SK-N-SH (cell line): ENCODE measurements at regions not wholly inside any gene's neighbourhood (a gene's known extent, or its start where the extent isn't known, plus 50 kb on each side); places are given as distances from the start of the nearest gene placed in this dataset.

ENCODE experiments used
- CTCF ChIA-PET: fragments of 300-600, 350-600 bp; formaldehyde crosslinking; extraction: SDS; loops from one replicate; lab custom pipeline; 2021; lab: Yijun Ruan, JAX
- POLR2A ChIA-PET: fragments of 350-600 bp; sonication (Branson Sonifier 250); formaldehyde crosslinking; extraction: SDS; loops from one replicate; lab custom pipeline; 2020; ENCODE audit warnings: antibody characterized with exemption, inconsistent platforms; lab: Yijun Ruan, JAX
- DNase-seq: peaks from one replicate; pipeline ENCODE4 v3.0.0; 2012
- H2AFZ ChIP-seq: fragments of 200-600 bp; sonication (generic); 2 replicates; pipeline ENCODE4 v1.8.1; 2016; ENCODE audit warnings: antibody characterized with exemption, mild to moderate bottlenecking, low read depth
- H3F3A ChIP-seq: fragments of 200-600 bp; sonication (generic); replicated peaks from 2 replicates; pipeline ENCODE3; 2016; ENCODE audit warnings: antibody characterized with exemption, mild to moderate bottlenecking; ENCODE audit not compliant: insufficient read depth
- H3K27ac ChIP-seq, 2 experiments: fragments of 200-500 bp in 1 of 2; fragments of 200-600 bp in 1 of 2; sonication (Bioruptor generic) in 1 of 2; sonication (generic), shearing (Covaris generic) in 1 of 2; 2 replicates each; pipeline versions ENCODE4 v1.5.1 to v1.6.1; 2014 to 2016; ENCODE audit warnings: low read depth in 2 of 2, inconsistent platforms in 1 of 2, low read length in 1 of 2, mild to moderate bottlenecking in 1 of 2, mixed read lengths in 1 of 2
- H3K27me3 ChIP-seq: fragments of 200-600 bp; sonication (generic), shearing (Covaris generic); 2 replicates; pipeline ENCODE4 v1.6.1; 2016; ENCODE audit warnings: mixed run types; ENCODE audit not compliant: insufficient read depth
- H3K36me3 ChIP-seq, 2 experiments: fragments of 200-500 bp in 1 of 2; fragments of 200-600 bp in 1 of 2; sonication (Bioruptor generic) in 1 of 2; sonication (generic) in 1 of 2; replicated peaks in 1 of 2; 2 replicates each; pipeline versions ENCODE3 to v1.5.1; 2014 to 2016; ENCODE audit warnings: low read length in 1 of 2, mild to moderate bottlenecking in 1 of 2; ENCODE audit not compliant: insufficient read depth in 2 of 2, control insufficient read depth in 1 of 2
- H3K4me1 ChIP-seq, 2 experiments: fragments of 200-500 bp in 1 of 2; fragments of 200-600 bp in 1 of 2; sonication (Bioruptor generic) in 1 of 2; sonication (generic), shearing (Covaris generic) in 1 of 2; 2 replicates each; pipeline versions ENCODE4 v1.5.1 to v1.6.1; 2014 to 2016; ENCODE audit warnings: low read depth in 1 of 2, low read length in 1 of 2, mixed run types in 1 of 2; ENCODE audit not compliant: insufficient read depth in 2 of 2, control insufficient read depth in 1 of 2
- H3K4me2 ChIP-seq: fragments of 200-600 bp; sonication (generic), shearing (Covaris generic); 2 replicates; pipeline ENCODE4 v1.6.1; 2017; ENCODE audit warnings: mixed run types
- H3K4me3 ChIP-seq, 2 experiments: fragments of 200-500 bp in 1 of 2; fragments of 200-600 bp in 1 of 2; sonication (Bioruptor generic) in 1 of 2; sonication (generic), shearing (Covaris generic) in 1 of 2; 2 replicates each; pipeline versions ENCODE4 v1.5.1 to v1.8.1; 2014 to 2016; ENCODE audit warnings: low read depth in 2 of 2, inconsistent platforms in 1 of 2, low read length in 1 of 2, mild to moderate bottlenecking in 1 of 2, mixed read lengths in 1 of 2, moderate library complexity in 1 of 2
- H3K79me2 ChIP-seq: fragments of 200-600 bp; sonication (generic); 2 replicates; pipeline ENCODE4 v1.8.1; 2017; ENCODE audit warnings: mild to moderate bottlenecking; ENCODE audit not compliant: insufficient read depth
- H3K9ac ChIP-seq: fragments of 200-600 bp; sonication (generic); 2 replicates; pipeline ENCODE4 v1.6.1; 2017; ENCODE audit warnings: mixed run types
- H3K9me2 ChIP-seq: fragments of 200-600 bp; sonication (generic); 2 replicates; pipeline ENCODE4 v1.6.1; 2017; ENCODE audit warnings: mixed run types
- H3K9me3 ChIP-seq: fragments of 200-600 bp; sonication (generic); 2 replicates; pipeline ENCODE4 v1.6.1; 2017; ENCODE audit warnings: mixed run types, mild to moderate bottlenecking, moderate library complexity
- H4K20me1 ChIP-seq: fragments of 200-600 bp; sonication (generic); 2 replicates; pipeline ENCODE4 v1.6.1; 2017; ENCODE audit warnings: mild to moderate bottlenecking, mixed run types; ENCODE audit not compliant: insufficient read depth
- CHD2 ChIP-seq: fragments of 150-350 bp; IDR thresholded peaks from 2 replicates; pipeline ENCODE4 v1.6.1; 2018; ENCODE audit warnings: low read length; ENCODE audit not compliant: partially characterized antibody
- ELF1 ChIP-seq: IDR thresholded peaks from 2 replicates; pipeline ENCODE4 v1.4.0; 2012
- EP300 ChIP-seq, 2 experiments: IDR thresholded peaks; 2 replicates each; pipeline versions ENCODE4 v1.4.0 to v1.6.1; 2012; ENCODE audit warnings: borderline replicate concordance in 1 of 2, low read depth in 1 of 2, low read length in 1 of 2
- FOSL2 ChIP-seq: IDR thresholded peaks from 2 replicates; pipeline ENCODE4 v1.4.0; 2012; ENCODE audit warnings: low read depth, mild to moderate bottlenecking, moderate library complexity, borderline replicate concordance
- FOXJ3 ChIP-seq: sonication (generic); formaldehyde crosslinking; IDR thresholded peaks from 2 replicates; pipeline ENCODE4 v1.5.1; 2020; ENCODE audit warnings: mild to moderate bottlenecking, missing genetic modification reagents
- GABPA ChIP-seq: IDR thresholded peaks from 2 replicates; pipeline ENCODE4 v1.4.0; 2012; ENCODE audit warnings: low read depth, mild to moderate bottlenecking
- GATA2 ChIP-seq: sonication (generic); formaldehyde crosslinking; IDR thresholded peaks from 2 replicates; pipeline ENCODE4 v1.5.0; 2020; ENCODE audit warnings: mild to moderate bottlenecking, missing genetic modification reagents
- JUND ChIP-seq: IDR thresholded peaks from 2 replicates; pipeline ENCODE4 v1.4.0; 2012
- MXI1 ChIP-seq: IDR thresholded peaks from 2 replicates; pipeline ENCODE4 v1.6.1; 2012; ENCODE audit warnings: mild to moderate bottlenecking, low read depth, low read length, improper control_type of control experiment
- NRF1 ChIP-seq: IDR thresholded peaks from 2 replicates; pipeline ENCODE4 v1.6.1; 2012; ENCODE audit warnings: low read depth, mild to moderate bottlenecking, low read length
- POLR2AphosphoS5 ChIP-seq: IDR thresholded peaks from 2 replicates; pipeline ENCODE4 v1.6.1; 2012; ENCODE audit warnings: low read depth, low read length
- RAD21 ChIP-seq: IDR thresholded peaks from 2 replicates; pipeline ENCODE4 v1.6.1; 2012; ENCODE audit warnings: mild to moderate bottlenecking, low read length
- RCOR1 ChIP-seq: fragments of 150-350 bp; IDR thresholded peaks from 2 replicates; pipeline ENCODE4 v1.6.1; 2017; ENCODE audit warnings: antibody characterized with exemption, low read length
- RXRA ChIP-seq: IDR thresholded peaks from 2 replicates; pipeline ENCODE4 v1.4.0; 2012; ENCODE audit warnings: low read depth, mild to moderate bottlenecking, borderline replicate concordance
- TAF1 ChIP-seq: IDR thresholded peaks from 2 replicates; pipeline ENCODE4 v1.6.1; 2012; ENCODE audit warnings: low read depth, mild to moderate bottlenecking, low read length, moderate library complexity, borderline replicate concordance
- TCF12 ChIP-seq: IDR thresholded peaks from 2 replicates; pipeline ENCODE4 v1.4.0; 2012
- TEAD4 ChIP-seq: IDR thresholded peaks from 2 replicates; pipeline ENCODE4 v1.4.0; 2012; ENCODE audit warnings: mild to moderate bottlenecking, borderline replicate concordance; ENCODE audit not compliant: insufficient read depth
- YY1 ChIP-seq: IDR thresholded peaks from 2 replicates; pipeline ENCODE4 v1.4.0; 2012; ENCODE audit warnings: low read depth, mild to moderate bottlenecking
- WGBS: methylation state at CpG from one replicate; pipeline ENCODE4 v1.1.6; 2017; ENCODE audit warnings: low lambda C conversion rate; 5-methylcytosine and 5-hydroxymethylcytosine counted together
- TF ChIP-seq, protein P1 (sequence below): IDR thresholded peaks from 2 replicates; pipeline ENCODE4 v1.4.0; 2012; ENCODE audit warnings: low read depth
- TF ChIP-seq, protein P2 (sequence below): IDR thresholded peaks from 2 replicates; pipeline ENCODE4 v1.4.0; 2012; ENCODE audit warnings: low read depth, borderline replicate concordance
- TF ChIP-seq, protein P3 (sequence below): IDR thresholded peaks from 2 replicates; pipeline ENCODE4 v1.4.0; 2012; ENCODE audit warnings: low read depth, borderline replicate concordance
- TF ChIP-seq, protein P4 (sequence below): IDR thresholded peaks from 2 replicates; pipeline ENCODE4 v1.6.1; 2012; ENCODE audit warnings: mild to moderate bottlenecking, low read depth, low read length, moderate library complexity
- TF ChIP-seq, protein P5 (sequence below): fragments of 200-600 bp; sonication (generic); IDR thresholded peaks from 2 replicates; pipeline ENCODE4 v1.6.1; 2017; ENCODE audit warnings: antibody characterized with exemption, mild to moderate bottlenecking, moderate library complexity
- TF ChIP-seq, protein P6 (sequence below): fragments of 150-350 bp; IDR thresholded peaks from 2 replicates; pipeline ENCODE4 v1.6.1; 2017; ENCODE audit warnings: antibody characterized with exemption, low read length, low read depth, borderline replicate concordance

DNA sequence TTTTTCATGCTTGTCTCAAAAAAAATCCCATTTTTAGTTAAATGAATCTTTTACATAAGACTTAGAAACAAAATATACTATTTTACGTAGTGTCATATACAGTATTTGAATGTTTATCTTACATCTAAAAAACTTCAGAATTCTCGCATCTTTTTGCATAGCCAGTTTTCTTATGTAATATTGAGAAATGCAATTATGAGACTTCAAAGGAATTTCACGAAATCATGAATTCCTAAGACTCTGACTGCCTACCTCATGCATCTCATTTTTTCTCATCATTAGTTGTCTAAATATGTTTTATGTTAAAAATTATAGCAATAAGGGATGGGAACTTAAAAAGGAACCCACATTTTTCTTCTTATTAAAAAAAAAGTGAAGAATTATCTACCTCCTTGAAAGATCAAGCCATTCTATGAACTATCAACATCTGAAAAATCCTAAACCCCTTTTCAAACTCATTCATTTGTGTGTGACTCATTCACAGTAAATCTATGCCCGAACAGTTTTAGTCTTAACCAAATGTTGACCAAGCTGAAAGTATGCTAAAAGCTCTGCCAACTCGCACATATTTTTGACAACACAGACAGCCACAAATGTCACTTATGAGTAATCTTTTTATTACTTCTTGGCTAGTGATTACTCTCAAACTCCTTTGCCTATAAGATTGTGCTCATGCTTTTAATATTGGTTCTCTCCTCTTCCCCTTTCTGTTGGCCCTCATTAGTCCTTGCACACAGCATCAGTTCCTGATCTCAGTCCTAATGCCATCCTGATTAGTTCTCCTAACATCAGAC, 115.9 kb downstream of the DCLK3 start:
- Histone ChIP-seq H2AFZ (no peak overlapping the region), H3K9me3 (no peaks in the 10 kb centered on the region), H3K27ac (peak overlapping the region; percentile 60 to 77; a peak in 3 of 4 replicates), H3K79me2 (no peaks in the 10 kb centered on the region), H3K9me2 (no peaks in the 10 kb centered on the region), H3K4me3 (no peak overlapping the region), H3F3A (peaks cover 33% of the 10 kb centered on the region), H3K36me3 (no peaks in the 10 kb centered on the region), H3K9ac (peak overlapping the region; percentile 22; the same call in 1 of the 2 replicates), H3K4me1 (peaks cover 0 to 27% of the 10 kb centered on the region in 2 experiments), H4K20me1 (no peaks in the 10 kb centered on the region), H3K27me3 (no peaks in the 10 kb centered on the region), H3K4me2 (peak overlapping the region; percentile 46)
- WGBS: 28% methylated on average over 5 of the region's 5 CpGs
- ChIA-PET POLR2A (no interaction called here), CTCF (no interaction called here)
- no peak for DNase-seq
- peak; percentile 90 for TF ChIP-seq TCF12
- TF ChIP-seq, protein P1, sequence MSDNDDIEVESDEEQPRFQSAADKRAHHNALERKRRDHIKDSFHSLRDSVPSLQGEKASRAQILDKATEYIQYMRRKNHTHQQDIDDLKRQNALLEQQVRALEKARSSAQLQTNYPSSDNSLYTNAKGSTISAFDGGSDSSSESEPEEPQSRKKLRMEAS: no peak
- TF ChIP-seq TAF1: no peak
- TF ChIP-seq, protein P2, sequence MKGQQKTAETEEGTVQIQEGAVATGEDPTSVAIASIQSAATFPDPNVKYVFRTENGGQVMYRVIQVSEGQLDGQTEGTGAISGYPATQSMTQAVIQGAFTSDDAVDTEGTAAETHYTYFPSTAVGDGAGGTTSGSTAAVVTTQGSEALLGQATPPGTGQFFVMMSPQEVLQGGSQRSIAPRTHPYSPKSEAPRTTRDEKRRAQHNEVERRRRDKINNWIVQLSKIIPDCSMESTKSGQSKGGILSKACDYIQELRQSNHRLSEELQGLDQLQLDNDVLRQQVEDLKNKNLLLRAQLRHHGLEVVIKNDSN: no peak
- no peak for TF ChIP-seq RCOR1
- TF ChIP-seq, protein P3, sequence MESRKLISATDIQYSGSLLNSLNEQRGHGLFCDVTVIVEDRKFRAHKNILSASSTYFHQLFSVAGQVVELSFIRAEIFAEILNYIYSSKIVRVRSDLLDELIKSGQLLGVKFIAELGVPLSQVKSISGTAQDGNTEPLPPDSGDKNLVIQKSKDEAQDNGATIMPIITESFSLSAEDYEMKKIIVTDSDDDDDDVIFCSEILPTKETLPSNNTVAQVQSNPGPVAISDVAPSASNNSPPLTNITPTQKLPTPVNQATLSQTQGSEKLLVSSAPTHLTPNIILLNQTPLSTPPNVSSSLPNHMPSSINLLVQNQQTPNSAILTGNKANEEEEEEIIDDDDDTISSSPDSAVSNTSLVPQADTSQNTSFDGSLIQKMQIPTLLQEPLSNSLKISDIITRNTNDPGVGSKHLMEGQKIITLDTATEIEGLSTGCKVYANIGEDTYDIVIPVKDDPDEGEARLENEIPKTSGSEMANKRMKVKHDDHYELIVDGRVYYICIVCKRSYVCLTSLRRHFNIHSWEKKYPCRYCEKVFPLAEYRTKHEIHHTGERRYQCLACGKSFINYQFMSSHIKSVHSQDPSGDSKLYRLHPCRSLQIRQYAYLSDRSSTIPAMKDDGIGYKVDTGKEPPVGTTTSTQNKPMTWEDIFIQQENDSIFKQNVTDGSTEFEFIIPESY: no peak
- TF ChIP-seq EP300 (IDR thresholded peaks at IDR 0.05; ENCODE audit: borderline replicate concordance in 1 of 2, low read depth in 1 of 2, low read length in 1 of 2): peak; percentile 26 to 91; a peak in 2 of 4 replicates
- TF ChIP-seq, protein P4, sequence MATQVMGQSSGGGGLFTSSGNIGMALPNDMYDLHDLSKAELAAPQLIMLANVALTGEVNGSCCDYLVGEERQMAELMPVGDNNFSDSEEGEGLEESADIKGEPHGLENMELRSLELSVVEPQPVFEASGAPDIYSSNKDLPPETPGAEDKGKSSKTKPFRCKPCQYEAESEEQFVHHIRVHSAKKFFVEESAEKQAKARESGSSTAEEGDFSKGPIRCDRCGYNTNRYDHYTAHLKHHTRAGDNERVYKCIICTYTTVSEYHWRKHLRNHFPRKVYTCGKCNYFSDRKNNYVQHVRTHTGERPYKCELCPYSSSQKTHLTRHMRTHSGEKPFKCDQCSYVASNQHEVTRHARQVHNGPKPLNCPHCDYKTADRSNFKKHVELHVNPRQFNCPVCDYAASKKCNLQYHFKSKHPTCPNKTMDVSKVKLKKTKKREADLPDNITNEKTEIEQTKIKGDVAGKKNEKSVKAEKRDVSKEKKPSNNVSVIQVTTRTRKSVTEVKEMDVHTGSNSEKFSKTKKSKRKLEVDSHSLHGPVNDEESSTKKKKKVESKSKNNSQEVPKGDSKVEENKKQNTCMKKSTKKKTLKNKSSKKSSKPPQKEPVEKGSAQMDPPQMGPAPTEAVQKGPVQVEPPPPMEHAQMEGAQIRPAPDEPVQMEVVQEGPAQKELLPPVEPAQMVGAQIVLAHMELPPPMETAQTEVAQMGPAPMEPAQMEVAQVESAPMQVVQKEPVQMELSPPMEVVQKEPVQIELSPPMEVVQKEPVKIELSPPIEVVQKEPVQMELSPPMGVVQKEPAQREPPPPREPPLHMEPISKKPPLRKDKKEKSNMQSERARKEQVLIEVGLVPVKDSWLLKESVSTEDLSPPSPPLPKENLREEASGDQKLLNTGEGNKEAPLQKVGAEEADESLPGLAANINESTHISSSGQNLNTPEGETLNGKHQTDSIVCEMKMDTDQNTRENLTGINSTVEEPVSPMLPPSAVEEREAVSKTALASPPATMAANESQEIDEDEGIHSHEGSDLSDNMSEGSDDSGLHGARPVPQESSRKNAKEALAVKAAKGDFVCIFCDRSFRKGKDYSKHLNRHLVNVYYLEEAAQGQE: no peak
- no peak for TF ChIP-seq GABPA
- TF ChIP-seq ELF1: 0 out of 2 replicates have a peak, but pooled peaks have one; percentile 5
- TF ChIP-seq RXRA: peak; percentile 74
- TF ChIP-seq MXI1: no peak
- no peak for TF ChIP-seq RAD21
- TF ChIP-seq POLR2AphosphoS5: peak; percentile 53; the same call in 1 of the 2 replicates
- peak; percentile 87 for TF ChIP-seq FOSL2
- TF ChIP-seq TEAD4: peak; percentile 54; the same call in 1 of the 2 replicates
- no peak for TF ChIP-seq GATA2 (CRISPR knock-in tag)
- no peak for TF ChIP-seq YY1
- TF ChIP-seq, protein P5, sequence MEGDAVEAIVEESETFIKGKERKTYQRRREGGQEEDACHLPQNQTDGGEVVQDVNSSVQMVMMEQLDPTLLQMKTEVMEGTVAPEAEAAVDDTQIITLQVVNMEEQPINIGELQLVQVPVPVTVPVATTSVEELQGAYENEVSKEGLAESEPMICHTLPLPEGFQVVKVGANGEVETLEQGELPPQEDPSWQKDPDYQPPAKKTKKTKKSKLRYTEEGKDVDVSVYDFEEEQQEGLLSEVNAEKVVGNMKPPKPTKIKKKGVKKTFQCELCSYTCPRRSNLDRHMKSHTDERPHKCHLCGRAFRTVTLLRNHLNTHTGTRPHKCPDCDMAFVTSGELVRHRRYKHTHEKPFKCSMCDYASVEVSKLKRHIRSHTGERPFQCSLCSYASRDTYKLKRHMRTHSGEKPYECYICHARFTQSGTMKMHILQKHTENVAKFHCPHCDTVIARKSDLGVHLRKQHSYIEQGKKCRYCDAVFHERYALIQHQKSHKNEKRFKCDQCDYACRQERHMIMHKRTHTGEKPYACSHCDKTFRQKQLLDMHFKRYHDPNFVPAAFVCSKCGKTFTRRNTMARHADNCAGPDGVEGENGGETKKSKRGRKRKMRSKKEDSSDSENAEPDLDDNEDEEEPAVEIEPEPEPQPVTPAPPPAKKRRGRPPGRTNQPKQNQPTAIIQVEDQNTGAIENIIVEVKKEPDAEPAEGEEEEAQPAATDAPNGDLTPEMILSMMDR: no peak
- no peak for TF ChIP-seq NRF1
- TF ChIP-seq JUND: peak; percentile 87
- TF ChIP-seq, protein P6, sequence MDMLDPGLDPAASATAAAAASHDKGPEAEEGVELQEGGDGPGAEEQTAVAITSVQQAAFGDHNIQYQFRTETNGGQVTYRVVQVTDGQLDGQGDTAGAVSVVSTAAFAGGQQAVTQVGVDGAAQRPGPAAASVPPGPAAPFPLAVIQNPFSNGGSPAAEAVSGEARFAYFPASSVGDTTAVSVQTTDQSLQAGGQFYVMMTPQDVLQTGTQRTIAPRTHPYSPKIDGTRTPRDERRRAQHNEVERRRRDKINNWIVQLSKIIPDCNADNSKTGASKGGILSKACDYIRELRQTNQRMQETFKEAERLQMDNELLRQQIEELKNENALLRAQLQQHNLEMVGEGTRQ: no peak
- TF ChIP-seq FOXJ3: no peak
- no peak for TF ChIP-seq CHD2
